SU-DHL-6 (cell line): ENCODE measurements at regions not wholly inside any gene's neighbourhood (a gene's known extent, or its start where the extent isn't known, plus 50 kb on each side); places are given as distances from the start of the nearest gene placed in this dataset.

Source experiments
- CTCF ChIP-seq: fragments of 200-600 bp; sonication (generic); IDR thresholded peaks from one replicate; pipeline ENCODE4 v1.5.1; 2017; ENCODE audit warnings: antibody characterized with exemption, mild to moderate bottlenecking, low read length, moderate library complexity; ENCODE audit not compliant: insufficient read depth, poor library complexity, severe bottlenecking
- EZH2phosphoT487 ChIP-seq: fragments of 200-600 bp; sonication (generic), shearing (Covaris generic); conservative IDR thresholded peaks from 2 replicates; pipeline ENCODE4 v1.6.1; 2018; ENCODE audit warnings: mild to moderate bottlenecking, antibody characterized with exemption, low read length, moderate library complexity, mixed read lengths

GRCh38 chr7:37534893-37535610 is 86.4 kb upstream of the ELMO1 start:
- no peak for TF ChIP-seq CTCF
- no peak for TF ChIP-seq EZH2phosphoT487
